HS-27A (cell line): ENCODE measurements at regions not wholly inside any gene's neighbourhood (a gene's known extent, or its start where the extent isn't known, plus 50 kb on each side); places are given as distances from the start of the nearest gene placed in this dataset.
A peak's percentile ranks its signal among the peaks of the same experiment; 100 is the strongest.

Source experiments
- DNase-seq: peaks from one replicate; pipeline ENCODE4 v3.0.0-alpha.2; 2012; ENCODE audit warnings: low read depth, missing footprints

DNA sequence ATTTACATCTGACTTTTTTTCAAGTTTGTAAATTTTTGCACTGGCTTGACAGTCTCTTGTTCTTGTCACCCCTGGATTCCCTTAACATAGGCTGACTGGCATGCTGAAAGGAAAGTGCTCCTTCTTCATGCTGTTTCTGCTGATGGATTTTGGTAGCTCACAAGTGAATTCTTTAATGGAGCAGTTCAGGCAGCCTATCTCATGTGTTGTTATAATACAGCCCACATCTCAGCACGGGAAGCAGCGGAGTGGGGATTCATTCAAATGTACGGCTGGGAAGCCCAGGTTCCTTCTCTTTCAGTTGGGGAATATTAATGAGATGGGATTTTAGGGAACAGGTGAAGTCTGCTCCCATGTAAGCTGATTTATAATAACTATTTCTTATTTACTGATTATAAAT, 142.8 kb downstream of the CD8B2 start:
- no peak for DNase-seq

DNA sequence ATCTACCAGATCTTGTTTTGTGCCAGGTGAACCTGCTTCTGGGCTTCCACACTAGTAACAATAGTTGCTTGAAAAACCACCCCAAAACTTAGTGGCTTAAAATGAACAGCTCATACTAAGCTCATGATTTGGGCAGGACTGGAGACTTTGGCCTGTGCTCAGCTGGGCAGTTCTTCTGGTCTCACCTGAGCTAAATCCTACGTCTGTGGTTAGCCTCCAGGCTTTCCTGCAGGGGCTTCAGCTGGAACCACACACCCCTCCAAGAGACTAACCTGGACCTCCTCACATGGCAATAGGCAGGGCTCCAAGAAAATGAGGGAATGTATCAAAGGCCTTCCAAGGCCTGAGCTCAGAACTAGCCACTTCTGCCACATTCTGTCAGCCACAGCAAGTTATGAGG, 144.1 kb downstream of the CD8B2 start:
- no peak for DNase-seq

- peak; percentile 2 for DNase-seq
These were observed 150.9 kb downstream of the CD8B2 start for GRCh38 chr2:106638043-106638442.

- no peak for DNase-seq
These were observed 151.4 kb downstream of the CD8B2 start for GRCh38 chr2:106638580-106638979.

GRCh38 chr2:106642679-106643078, 155.5 kb downstream of the CD8B2 start:
- DNase-seq, result no peak

DNA sequence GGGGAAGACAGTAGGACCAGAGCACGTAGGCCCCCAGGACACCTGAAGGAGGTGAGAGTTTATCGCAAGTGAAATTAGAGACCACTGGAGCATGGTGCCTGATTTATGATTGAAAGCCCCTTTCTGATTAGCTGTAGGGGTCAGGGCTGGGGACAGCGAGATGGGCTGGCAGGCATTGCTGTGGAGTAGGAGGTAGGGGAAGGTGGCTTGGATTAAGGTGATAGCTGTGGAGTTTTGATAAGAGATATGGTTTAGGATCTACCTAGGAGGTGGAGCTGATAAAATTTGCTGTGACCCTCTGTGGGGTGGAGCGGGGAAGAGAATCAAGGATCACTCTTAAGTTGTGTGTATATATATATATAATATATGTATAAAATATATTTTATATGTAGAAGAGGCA, 157.5 kb downstream of the CD8B2 start:
- no peak for DNase-seq

DNA sequence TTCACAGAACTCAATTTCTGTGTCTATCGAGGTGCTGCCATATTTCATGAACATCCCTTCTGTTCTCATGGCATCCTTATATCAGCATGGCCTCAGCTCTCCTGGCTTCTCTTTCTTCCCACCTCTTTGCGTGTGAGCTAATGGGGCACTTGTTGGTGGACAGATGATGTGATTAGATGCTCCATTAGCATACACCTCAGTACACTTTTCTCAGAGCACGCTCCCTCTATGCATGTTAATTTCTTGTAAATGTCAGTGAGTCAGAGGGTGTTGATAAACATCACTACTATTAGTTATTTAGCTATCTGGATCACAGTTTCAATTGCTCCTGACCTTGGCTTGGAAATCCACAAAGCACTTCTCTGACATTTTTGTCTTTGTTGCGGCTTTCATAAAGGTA, 159.4 kb downstream of the CD8B2 start:
- DNase-seq, result no peak

DNA sequence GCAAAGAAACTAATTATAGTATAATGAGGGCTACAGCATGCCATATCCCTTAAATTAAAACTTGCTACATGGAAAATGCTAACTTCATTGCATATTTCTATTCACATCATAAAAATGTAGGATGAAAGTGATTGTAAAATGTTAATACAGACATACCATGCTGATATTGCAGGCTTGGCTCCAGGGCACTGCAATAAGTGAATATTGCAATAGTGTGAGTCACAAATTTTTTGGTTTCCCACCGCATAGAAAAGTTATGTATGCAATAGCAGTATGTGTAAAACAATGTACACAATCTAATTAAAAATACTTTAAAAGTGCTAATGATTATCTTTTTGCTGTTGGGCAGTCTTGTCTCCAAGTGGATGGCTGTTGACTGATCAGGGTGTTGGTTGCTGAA, 162.1 kb downstream of the CD8B2 start:
- no peak for DNase-seq

GRCh38 chr2:106653465-106653864, 166.3 kb downstream of the CD8B2 start:
- no peak for DNase-seq

- no peak for DNase-seq
These were observed 171.5 kb downstream of the CD8B2 start for GRCh38 chr2:106658616-106659015.

DNA sequence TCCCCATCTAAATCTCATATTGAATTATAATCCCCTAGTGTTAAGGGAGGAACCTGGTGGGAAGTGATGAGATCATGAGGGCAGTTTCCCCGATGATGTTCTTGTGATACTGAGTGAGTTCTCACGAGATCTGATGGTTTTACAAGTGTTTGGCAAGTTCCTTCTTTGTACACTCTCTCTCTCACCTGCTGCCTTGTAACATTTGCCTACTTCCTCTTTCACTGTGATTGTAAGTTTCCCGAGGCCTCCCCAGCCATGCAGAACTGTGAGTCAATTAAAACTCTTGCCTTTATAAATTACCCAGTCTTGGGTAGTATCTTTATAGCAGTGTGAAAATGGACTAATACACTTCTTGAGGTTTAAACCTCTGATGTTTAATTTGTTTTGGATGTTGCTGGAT, 177.5 kb downstream of the CD8B2 start:
- no peak for DNase-seq

GRCh38 chr2:106667478-106668070, 180.4 kb downstream of the CD8B2 start:
- no peak for DNase-seq

DNA sequence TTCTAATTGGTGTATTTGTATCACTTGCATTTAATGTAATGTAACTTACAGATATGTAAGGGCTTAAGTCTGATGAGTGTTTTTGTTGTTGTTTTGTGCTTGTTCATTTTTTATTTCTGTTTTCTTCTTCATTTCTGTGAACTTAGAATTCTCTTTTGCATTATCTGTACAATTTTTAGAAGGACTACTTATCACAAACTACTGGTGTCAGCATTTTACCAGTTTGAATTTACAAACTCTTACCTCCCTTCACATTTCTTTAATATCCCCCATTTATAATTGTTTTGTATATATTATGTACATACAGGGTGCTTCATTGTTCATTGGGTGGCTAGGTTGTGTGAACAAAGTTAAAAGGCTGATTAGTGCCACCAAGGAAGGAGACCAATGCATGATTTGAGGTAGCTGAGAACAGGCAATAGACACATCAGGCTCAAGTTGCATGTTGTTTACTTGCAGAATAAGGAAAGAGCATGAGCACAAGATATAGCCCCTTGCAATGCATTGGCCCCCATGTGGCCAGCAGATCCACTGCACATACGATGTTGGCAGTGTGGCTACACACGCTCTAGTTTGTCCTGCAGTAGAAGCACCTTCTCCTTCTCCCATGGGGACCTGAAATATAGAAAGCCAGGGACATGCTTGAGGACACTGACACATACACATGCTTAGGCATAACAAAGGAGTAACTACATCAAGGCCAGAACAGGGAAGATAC, 198.2 kb downstream of the CD8B2 start:
- no peak for DNase-seq

GRCh38 chr2:106686814-106687213, 199.2 kb downstream of the ST6GAL2 start:
- DNase-seq, result no peak

- DNase-seq, result no peak
These were observed 190.9 kb downstream of the ST6GAL2 start for GRCh38 chr2:106694964-106695470.

DNA sequence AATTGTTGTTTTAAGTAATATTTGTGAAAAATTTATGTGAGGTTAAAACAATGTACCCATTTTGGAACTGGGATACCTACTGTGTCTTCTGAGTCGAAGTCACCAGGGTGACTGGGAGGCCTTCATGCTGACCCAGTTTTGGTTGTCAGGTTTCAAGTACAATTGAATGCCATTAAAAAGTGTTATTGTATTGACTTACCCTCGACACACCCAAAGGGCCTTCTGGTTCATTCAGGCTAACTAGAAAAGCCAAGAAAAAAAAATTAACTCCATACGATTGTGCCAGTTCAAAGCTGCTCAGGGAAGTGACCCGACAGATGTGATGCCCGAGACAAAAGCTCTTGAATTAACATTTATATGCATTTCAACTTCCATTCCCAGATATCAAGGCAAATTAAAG, 190.0 kb downstream of the ST6GAL2 start:
- no peak for DNase-seq

DNA sequence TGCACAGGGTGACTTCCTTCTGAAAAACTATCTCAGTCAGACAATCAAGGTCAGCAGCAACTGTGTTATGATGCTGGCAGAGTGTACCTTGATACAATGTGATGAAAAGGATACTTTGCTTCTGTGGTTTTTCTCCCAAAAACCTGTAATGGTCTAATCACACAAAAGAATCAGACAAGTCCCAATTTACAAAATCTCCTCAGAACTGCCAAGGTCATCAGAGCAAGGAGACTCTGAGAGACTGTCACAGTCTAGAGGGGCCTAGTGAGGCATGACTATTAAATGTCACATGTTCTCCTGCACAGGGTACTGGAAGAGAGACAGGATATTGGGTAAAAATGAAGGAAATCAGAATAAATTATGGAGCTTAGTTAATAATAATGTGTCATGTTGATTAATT, 185.4 kb downstream of the ST6GAL2 start:
- DNase-seq, result no peak

DNA sequence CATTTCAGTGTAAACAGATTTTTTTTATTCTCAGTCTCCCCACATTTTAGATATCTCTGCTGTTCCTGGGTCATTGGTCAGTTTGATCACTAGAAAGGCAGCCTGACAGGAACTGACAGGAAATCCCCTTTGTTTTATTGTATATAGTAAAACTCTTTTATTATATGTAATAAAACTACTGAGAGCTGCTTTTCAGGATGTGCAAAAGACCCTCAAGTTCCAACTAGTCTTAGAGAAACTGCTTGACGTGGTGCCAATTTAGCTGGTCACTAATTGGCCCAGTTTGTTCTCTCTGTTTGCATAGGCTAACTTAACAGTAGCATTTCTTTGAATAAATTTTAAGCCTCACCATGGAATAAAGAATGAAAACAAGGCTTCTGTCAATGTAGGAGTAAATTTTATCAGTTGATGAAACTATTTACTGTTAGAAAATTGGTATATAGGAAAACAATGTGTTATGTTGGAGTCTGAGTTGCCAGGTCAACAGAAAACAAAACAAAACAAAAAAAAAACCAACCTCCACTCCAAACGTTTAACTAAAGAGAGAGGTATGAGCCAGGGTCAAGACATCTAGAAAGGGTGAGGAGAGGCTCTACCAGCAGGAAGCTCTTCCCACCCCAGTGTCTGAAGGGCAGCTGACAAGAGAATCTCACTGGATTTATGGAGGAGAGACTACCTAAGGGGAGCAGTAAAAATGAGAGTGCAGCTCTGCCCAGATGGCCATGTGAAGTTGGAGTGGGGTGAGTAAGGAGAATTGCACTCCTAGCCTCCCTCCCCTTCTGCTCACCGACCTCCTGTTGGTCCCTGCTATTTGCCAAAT, 184.6 kb downstream of the ST6GAL2 start:
- no peak for DNase-seq

DNA sequence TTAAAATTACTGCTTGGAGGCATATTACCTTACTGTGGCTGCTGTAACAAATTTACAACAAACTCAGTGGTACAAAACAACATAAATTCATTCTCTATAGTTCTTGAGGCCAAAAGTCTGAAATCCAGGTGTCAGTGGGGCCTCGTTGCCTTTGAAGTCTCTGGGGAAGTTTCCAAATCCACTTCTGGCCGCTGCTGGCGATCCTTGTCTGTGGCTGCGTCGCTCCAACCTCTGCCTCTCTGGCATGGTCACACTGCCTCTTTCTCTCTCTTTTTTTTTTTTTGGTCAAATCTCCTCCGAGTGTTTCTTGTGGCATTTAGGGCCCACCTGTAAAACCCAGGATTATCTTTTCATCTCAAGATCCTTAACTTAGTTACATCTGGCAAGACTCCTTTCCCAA, 182.8 kb downstream of the ST6GAL2 start:
- no peak for DNase-seq

DNA sequence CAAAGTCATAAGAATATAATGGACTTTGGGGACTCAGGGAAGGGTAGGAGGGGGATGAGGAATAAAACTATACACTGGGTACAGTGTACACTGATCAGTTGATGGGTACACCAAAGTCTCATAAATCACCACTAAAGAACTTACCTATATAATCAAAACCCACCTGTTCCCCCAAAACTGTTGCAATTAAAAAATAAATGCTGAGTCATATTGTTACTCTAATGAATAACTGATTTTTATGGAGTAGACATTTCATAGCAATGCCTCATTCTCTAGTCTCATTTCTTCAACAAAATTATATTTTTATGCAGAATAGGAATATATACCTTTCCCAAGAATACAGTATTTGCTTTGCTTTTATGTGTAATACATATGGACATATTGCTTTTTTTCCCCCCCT, 181.2 kb downstream of the ST6GAL2 start:
- no peak for DNase-seq

- no peak for DNase-seq
These were observed 180.1 kb downstream of the ST6GAL2 start for GRCh38 chr2:106705877-106706276.

- no peak for DNase-seq
These were observed 179.7 kb downstream of the ST6GAL2 start for GRCh38 chr2:106706283-106706682.

DNA sequence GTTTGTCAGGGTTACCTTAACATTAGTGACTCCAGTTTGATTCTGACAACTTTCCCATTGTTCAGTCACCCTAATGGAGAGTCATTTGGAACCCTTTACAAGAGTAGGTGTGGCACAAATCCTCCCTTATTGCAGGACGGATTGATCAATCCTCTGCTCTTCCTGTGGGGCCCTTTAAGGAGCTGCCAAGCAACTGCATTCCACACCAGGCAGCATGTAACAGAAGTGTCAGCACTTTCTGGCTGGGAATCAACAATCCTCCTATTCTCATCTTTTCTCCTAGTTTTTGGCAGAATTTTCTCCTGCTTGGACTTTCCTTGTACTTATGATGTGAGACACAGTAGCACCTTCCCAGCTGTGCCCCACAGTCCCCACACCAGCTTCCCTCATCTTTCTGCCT, 177.8 kb downstream of the ST6GAL2 start:
- no peak for DNase-seq
